GM13976 (cell line): ENCODE measurements at regions not wholly inside any gene's neighbourhood (a gene's known extent, or its start where the extent isn't known, plus 50 kb on each side); places are given as distances from the start of the nearest gene placed in this dataset.

Source experiments
- DNase-seq: peaks from one replicate; pipeline ENCODE4 v3.0.0; 2012; ENCODE audit warnings: low spot score
- in situ Hi-C: fragments of 300-500 bp; cut with MboI; formaldehyde crosslinking; loops from one replicate; pipeline ENCODE4 v1.12.0; 2022; ENCODE audit warnings: low sequenced_read_pairs, mixed read lengths, inconsistent platforms; ENCODE audit not compliant: unreplicated experiment
- TF ChIP-seq, protein P1 (sequence below): IDR thresholded peaks from 2 replicates; pipeline ENCODE4 v1.5.1; 2012; ENCODE audit warnings: borderline replicate concordance, mild to moderate bottlenecking; ENCODE audit not compliant: insufficient read depth; ENCODE audit errors: extremely low read depth, missing control alignments, control extremely low read depth

DNA sequence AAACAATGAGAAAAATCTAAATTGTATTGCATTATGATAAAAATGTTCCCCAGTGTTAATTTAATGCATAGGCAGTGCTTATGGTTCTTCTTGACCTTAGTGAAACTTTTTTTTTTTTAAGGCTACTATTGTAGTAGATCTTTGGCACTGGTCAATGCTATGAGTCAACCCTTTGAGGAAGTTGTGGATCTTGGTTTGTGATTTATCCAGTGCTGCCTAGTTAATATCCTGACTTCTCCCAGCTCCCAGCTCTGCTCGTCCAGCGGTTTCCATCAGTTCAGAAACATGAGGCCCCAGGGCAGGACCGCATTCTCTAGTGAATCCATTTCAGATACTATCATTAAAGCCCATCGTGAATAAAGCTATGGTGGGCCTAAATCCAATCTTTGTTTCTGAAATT is 364.5 kb upstream of the JARID2 start:
- TF ChIP-seq, protein P1, sequence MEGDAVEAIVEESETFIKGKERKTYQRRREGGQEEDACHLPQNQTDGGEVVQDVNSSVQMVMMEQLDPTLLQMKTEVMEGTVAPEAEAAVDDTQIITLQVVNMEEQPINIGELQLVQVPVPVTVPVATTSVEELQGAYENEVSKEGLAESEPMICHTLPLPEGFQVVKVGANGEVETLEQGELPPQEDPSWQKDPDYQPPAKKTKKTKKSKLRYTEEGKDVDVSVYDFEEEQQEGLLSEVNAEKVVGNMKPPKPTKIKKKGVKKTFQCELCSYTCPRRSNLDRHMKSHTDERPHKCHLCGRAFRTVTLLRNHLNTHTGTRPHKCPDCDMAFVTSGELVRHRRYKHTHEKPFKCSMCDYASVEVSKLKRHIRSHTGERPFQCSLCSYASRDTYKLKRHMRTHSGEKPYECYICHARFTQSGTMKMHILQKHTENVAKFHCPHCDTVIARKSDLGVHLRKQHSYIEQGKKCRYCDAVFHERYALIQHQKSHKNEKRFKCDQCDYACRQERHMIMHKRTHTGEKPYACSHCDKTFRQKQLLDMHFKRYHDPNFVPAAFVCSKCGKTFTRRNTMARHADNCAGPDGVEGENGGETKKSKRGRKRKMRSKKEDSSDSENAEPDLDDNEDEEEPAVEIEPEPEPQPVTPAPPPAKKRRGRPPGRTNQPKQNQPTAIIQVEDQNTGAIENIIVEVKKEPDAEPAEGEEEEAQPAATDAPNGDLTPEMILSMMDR, result no peak
- no peak for DNase-seq
- in situ Hi-C loops, result no loop called here

DNA sequence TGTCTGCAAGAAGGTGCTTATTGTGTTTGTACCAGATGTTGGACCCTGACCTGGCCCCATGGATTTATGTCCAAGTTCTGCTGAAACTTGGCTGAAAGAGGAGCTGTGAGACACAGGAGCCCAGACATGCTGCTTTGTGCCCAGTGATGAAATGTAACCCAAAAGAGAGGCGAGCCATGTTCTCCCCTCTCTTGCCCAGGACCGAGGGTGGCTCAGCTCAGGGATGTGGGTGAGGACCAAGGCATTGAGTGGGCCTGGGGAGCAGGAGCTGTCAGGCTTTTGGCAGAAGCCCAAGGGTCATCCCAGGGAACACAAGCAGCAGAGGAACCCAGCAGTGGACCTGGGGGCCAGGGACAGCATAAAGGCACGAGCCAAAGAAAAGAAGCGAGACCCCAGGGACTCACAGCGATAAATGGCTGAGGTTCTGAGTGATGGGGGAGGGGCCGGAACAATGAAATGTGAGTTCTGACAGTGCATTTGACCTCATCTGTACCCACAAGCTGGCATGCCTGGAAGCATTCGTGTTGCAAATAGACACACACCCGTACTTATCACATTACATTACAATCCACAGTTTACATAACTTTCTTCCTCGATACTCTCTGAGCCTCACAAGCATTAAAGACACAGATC is 363.4 kb upstream of the JARID2 start:
- TF ChIP-seq, protein P1, result no peak
- in situ Hi-C loops, result no loop called here
- no peak for DNase-seq

DNA sequence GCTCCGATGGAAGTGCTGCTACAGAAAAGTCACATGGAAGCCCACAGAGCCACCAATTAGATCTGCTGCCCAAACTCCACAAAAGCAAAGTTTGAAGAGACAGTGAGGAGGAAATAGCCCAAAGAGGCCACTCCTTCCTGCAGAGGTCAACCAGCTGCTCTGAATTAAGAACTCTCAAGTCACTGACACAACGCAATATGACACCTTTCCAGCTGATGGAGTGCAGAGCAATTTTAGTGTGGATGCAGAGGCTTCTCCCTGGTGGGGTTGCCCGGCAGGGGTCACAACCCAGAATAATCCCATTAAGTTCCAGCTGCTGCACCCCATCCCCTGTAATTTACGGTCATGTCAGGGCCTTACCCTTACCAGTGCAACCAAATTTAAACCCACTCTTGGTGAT is 361.9 kb upstream of the JARID2 start:
- no peak for DNase-seq
- in situ Hi-C loops, result no loop called here
- TF ChIP-seq, protein P1, result no peak

DNA sequence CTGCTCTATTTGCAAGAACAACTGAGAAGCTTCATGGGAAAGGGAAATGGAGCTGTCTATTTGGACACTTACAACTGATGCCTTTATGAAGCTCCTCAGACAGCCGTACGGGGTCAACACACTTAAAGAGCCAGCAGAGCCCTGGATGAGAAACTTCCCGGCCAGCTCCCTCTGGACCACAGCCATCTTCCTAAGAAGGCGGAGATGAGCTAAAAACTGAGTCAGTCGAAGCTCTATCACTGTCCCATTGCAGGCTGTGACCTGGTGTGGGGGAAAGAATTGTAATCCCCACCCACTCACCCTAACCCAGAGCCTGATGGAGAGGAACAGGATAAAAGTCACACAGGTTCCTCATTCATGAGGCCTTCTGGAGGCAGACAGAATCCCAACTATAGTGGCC is 360.4 kb upstream of the JARID2 start:
- TF ChIP-seq, protein P1, result no peak
- in situ Hi-C loops, result no loop called here
- DNase-seq, result no peak

DNA sequence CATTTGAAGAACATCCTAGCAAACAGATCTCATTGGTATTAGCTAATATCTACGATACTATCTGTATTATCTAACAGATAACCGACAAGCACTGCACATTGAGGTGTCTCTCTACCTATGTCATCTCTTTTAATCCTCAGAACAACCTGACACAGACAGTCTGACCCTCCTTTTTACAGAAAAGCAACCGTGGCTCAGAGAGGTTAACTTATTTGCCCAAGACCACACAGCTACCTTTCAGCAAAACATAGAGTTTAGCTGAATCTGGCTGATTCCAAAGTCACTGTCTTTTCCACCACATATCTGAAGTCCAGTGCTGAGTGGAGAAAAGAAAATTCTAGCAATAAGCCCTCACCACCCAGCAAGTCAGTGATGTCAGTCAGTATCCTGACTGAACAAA is 358.7 kb upstream of the JARID2 start:
- TF ChIP-seq, protein P1, result no peak
- in situ Hi-C loops, result no loop called here
- DNase-seq, result no peak

DNA sequence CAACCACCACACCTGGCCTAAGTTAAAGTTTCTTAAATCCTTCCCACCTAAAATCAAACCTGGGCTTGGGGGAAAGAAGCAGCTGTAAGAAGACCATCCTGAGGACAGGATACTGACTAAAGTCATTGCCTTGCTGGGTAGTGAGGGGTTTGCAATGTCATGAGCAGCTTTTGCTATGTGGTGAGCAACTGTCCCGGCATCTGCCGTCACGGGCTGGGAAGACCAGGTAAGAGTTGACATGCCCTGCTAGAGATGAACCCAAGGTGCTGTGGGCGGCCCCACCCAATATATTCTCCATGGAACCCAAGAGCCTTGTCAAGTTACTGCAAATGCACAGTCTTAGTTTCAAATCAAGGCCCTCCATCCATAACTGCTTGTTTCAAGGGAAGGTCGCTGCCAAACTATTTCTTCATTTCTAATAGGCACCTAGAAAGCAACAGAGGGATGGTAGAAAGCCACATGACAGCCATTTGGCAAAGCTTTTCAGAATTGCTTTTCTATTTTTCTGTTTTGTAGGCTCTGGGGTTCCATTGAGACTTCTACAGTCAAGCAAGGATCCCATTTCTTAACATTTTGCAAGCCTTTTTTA is 357.8 kb upstream of the JARID2 start:
- no peak for DNase-seq
- in situ Hi-C loops, result no loop called here
- TF ChIP-seq, protein P1, result no peak
